ENCODE measurements at regions not wholly inside any gene's neighbourhood (a gene's known extent, or its start where the extent isn't known, plus 50 kb on each side); places are given as distances from the start of the nearest gene placed in this dataset.
A peak's percentile ranks its signal among the peaks of the same experiment; 100 is the strongest.

DNA sequence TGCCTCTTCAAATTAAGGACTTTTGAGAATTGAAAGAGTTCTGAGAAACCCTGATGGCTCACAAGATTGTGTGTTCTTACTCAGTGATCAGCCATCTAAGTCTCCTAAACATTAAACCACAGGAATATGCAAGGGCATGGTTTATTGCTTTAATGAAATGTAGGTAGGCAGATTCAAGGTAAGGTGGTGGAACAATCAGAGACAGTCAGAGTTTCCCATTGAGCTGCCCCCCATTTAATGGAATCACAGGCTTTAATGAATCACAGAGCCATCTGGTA, 107.8 kb upstream of the LRATD1 start:
- TF ChIP-seq ZNF484 (CRISPR knock-in tag; IDR thresholded peaks at IDR 0.05; ENCODE audit: borderline replicate concordance, low read depth) (no peak), TBL1XR1 (IDR thresholded peaks at IDR 0.05; ENCODE audit: borderline replicate concordance, low read length, partially characterized antibody) (no peak), TBP (CRISPR knock-in tag; IDR thresholded peaks at IDR 0.05) (no peak), ZNF703 (CRISPR knock-in tag; IDR thresholded peaks at IDR 0.05; ENCODE audit: borderline replicate concordance) (no peak), ZNF776 (CRISPR knock-in tag; IDR thresholded peaks at IDR 0.05) (no peak), ZNF414 (CRISPR knock-in tag; IDR thresholded peaks at IDR 0.05) (no peak), ONECUT2 (CRISPR knock-in tag; IDR thresholded peaks at IDR 0.05) (no peak), ZNF20 (CRISPR knock-in tag; IDR thresholded peaks at IDR 0.05) (no peak)
- Histone ChIP-seq H3K9ac (ENCODE audit: insufficient read depth, low read depth, low read length) (no peak overlapping the region), H3K4me3 (replicated peaks in 1 of 3; ENCODE audit: insufficient read depth in 1 of 3, low read depth in 2 of 3, low read length in 3 of 3) (no peak overlapping the region), H3K27ac (ENCODE audit: extremely low read length, insufficient read depth, low read length) (no peak overlapping the region), H3K36me3 (replicated peaks in 1 of 2; ENCODE audit: control insufficient read depth in 1 of 2, insufficient read depth in 2 of 2, low read length in 2 of 2) (no peaks in the 10 kb centered on the region), H3K79me2 (ENCODE audit: insufficient read depth, low read length) (no peaks in the 10 kb centered on the region), H2AFZ (ENCODE audit: low read length) (no peak overlapping the region), H3K9me3 (ENCODE audit: low read length) (peaks cover 28% of the 10 kb centered on the region; the same call in 1 of the 2 replicates), H4K20me1 (ENCODE audit: insufficient read depth, low read length) (no peaks in the 10 kb centered on the region), H3K4me2 (ENCODE audit: low read depth, low read length) (no peak overlapping the region), H3K4me1 (ENCODE audit: insufficient read depth, low read length) (no peaks in the 10 kb centered on the region), H3K27me3 (ENCODE audit: control insufficient read depth in 1 of 2, insufficient read depth in 2 of 2, low read length in 2 of 2) (no peaks in the 10 kb centered on the region)
- ChIA-PET POLR2A (no interaction called here), CTCF (ENCODE audit: low intra/inter-chr PET ratio, low total read pairs) (no interaction called here)
- no peak for FAIRE-seq
- no peak for ATAC-seq
- in situ Hi-C loops (cut with HindIII; ENCODE audit: extremely low pct_ligation_motif_present, low pct_unique_long_range_greater_than_20kb) = no loop called here
- no peak for DNase-seq (ENCODE audit: low spot score)
- intact Hi-C loops (cut with micrococcal nuclease; ENCODE audit: unreplicated experiment) = no loop called here
- no TSS peak for BruUV-seq (replicated peaks)

DNA sequence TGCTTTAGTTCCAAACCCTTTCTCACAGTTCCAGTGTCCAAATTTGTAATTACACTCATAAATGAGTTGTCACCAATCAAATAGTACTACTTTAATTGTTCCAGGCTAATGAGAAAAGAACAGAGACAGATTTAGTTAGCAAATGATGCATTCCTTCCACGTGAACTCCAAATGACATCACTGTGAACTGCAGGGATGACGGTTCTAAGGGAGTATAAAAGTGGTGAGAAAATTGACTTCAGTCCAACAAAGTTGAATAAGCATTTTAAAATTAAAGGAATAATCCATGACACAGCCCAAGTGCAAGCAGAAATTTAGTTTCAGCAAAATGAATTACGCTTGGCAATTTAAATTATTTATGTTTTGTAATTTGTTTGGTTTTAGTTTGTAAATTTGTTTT, 102.0 kb upstream of the LRATD1 start:
- H3K27ac ChIP-seq (ENCODE audit: extremely low read length, insufficient read depth, low read length) = no peak overlapping the region
- in situ Hi-C loops (cut with HindIII; ENCODE audit: extremely low pct_ligation_motif_present, low pct_unique_long_range_greater_than_20kb) = no loop called here

More for the DNA sequence above, 102.0 kb upstream of the LRATD1 start:
- H3K9ac ChIP-seq (ENCODE audit: insufficient read depth, low read depth, low read length) = no peak overlapping the region
- TF ChIP-seq ZNF12 (CRISPR knock-in tag; IDR thresholded peaks at IDR 0.05) = no peak
- peak; percentile 27; the same call in 1 of the 2 replicates for TF ChIP-seq CREB1 (IDR thresholded peaks at IDR 0.05)
- no peak for TF ChIP-seq CREB1 (CRISPR knock-in tag; IDR thresholded peaks at IDR 0.05)
- no peak overlapping the region for H2AFZ ChIP-seq (ENCODE audit: low read length)
- intact Hi-C loops (cut with micrococcal nuclease; ENCODE audit: unreplicated experiment) = no loop called here
- H3K4me1 ChIP-seq (ENCODE audit: insufficient read depth, low read length) = no peaks in the 10 kb centered on the region
- no peak for FAIRE-seq
- POLR2A ChIA-PET = no interaction called here
- 5% methylated on average over 3 of the region's 3 CpGs for WGBS (ENCODE audit: low lambda C conversion rate)
- H3K4me2 ChIP-seq (ENCODE audit: low read depth, low read length) = no peak overlapping the region
- CTCF ChIA-PET (ENCODE audit: low intra/inter-chr PET ratio, low total read pairs) = no interaction called here
- no peak overlapping the region for H3K4me3 ChIP-seq (replicated peaks in 1 of 3; ENCODE audit: insufficient read depth in 1 of 3, low read depth in 2 of 3, low read length in 3 of 3)
- peaks cover 10% of the 10 kb centered on the region; the same call in 1 of the 2 replicates for H3K9me3 ChIP-seq (ENCODE audit: low read length)
- H3K79me2 ChIP-seq (ENCODE audit: insufficient read depth, low read length) = no peaks in the 10 kb centered on the region
- no peaks in the 10 kb centered on the region for H4K20me1 ChIP-seq (ENCODE audit: insufficient read depth, low read length)
- no TSS peak for BruUV-seq (replicated peaks)
- ATAC-seq = no peak
- no peak for DNase-seq (ENCODE audit: low spot score)
- H3K27me3 ChIP-seq (ENCODE audit: control insufficient read depth in 1 of 2, insufficient read depth in 2 of 2, low read length in 2 of 2) = no peaks in the 10 kb centered on the region
- no peaks in the 10 kb centered on the region for H3K36me3 ChIP-seq (replicated peaks in 1 of 2; ENCODE audit: control insufficient read depth in 1 of 2, insufficient read depth in 2 of 2, low read length in 2 of 2)

Measured in HepG2 (cell line).